Neural progenitor cell (in vitro differentiated cells): ENCODE measurements at regions not wholly inside any gene's neighbourhood (a gene's known extent, or its start where the extent isn't known, plus 50 kb on each side); places are given as distances from the start of the nearest gene placed in this dataset.

ENCODE experiments used
- DNase-seq: peaks from one replicate; pipeline ENCODE4 v3.0.0-alpha.2; 2016; ENCODE audit warnings: low spot score
- H2AFZ ChIP-seq: fragments of 200-600 bp; sonication (generic); replicated peaks from 2 replicates; pipeline ENCODE4 v1.6.1; 2016; ENCODE audit warnings: antibody characterized with exemption
- H3F3A ChIP-seq: fragments of 200-600 bp; sonication (generic); 2 replicates; pipeline ENCODE4 v1.6.1; 2016; ENCODE audit warnings: antibody characterized with exemption, low read depth
- H3K27ac ChIP-seq: fragments of 200-600 bp; sonication (generic); 2 replicates; pipeline ENCODE4 v1.5.1; 2016; ENCODE audit warnings: mild to moderate bottlenecking
- H3K27me3 ChIP-seq: fragments of 200-600 bp; sonication (generic); 2 replicates; pipeline ENCODE4 v1.6.1; 2016; ENCODE audit warnings: mild to moderate bottlenecking, moderate library complexity
- H3K36me3 ChIP-seq: fragments of 200-600 bp; sonication (generic); 2 replicates; pipeline ENCODE4 v1.5.1; 2016
- H3K4me1 ChIP-seq: fragments of 200-600 bp; sonication (generic); 2 replicates; pipeline ENCODE4 v1.6.1; 2016; ENCODE audit warnings: mixed run types
- H3K4me2 ChIP-seq: fragments of 200-600 bp; sonication (generic); 2 replicates; pipeline ENCODE4 v1.6.1; 2016
- H3K4me3 ChIP-seq: fragments of 200-600 bp; sonication (generic); 2 replicates; pipeline ENCODE4 v1.5.1; 2016
- H3K79me2 ChIP-seq: fragments of 200-600 bp; sonication (generic); 2 replicates; pipeline ENCODE4 v1.6.1; 2016; ENCODE audit warnings: low read depth
- H3K9ac ChIP-seq: fragments of 200-600 bp; sonication (generic); 2 replicates; pipeline ENCODE4 v1.6.1; 2016
- H3K9me3 ChIP-seq: fragments of 200-600 bp; sonication (generic); 2 replicates; pipeline ENCODE4 v1.5.1; 2016; ENCODE audit warnings: low read depth
- H4K20me1 ChIP-seq: fragments of 200-600 bp; sonication (generic); 2 replicates; pipeline ENCODE4 v1.6.1; 2016; ENCODE audit warnings: low read depth
- H3K27ac Mint-ChIP-seq: 3 replicates; pipeline ENCODE4 v1.8.0; 2021; ENCODE audit warnings: mixed read lengths
- H3K27me3 Mint-ChIP-seq: 2 replicates; pipeline ENCODE4 v1.8.0; 2022; ENCODE audit warnings: low read depth, mild to moderate bottlenecking, inconsistent platforms, moderate library complexity, mixed read lengths; ENCODE audit not compliant: insufficient read depth
- H3K36me3 Mint-ChIP-seq: 3 replicates; pipeline ENCODE4 v1.8.0; 2021; ENCODE audit warnings: mixed read lengths
- H3K4me1 Mint-ChIP-seq: 3 replicates; pipeline ENCODE4 v1.8.0; 2021; ENCODE audit warnings: mixed read lengths
- H3K4me3 Mint-ChIP-seq: 3 replicates; pipeline ENCODE4 v1.8.0; 2021; ENCODE audit warnings: mild to moderate bottlenecking, moderate library complexity, mixed read lengths
- H3K9me3 Mint-ChIP-seq: 3 replicates; pipeline ENCODE4 v1.8.0; 2020; ENCODE audit warnings: mixed read lengths
- CTCF ChIP-seq: fragments of 200-600 bp; sonication (generic); IDR thresholded peaks from 2 replicates; pipeline ENCODE4 v1.5.1; 2017; ENCODE audit warnings: antibody characterized with exemption, mild to moderate bottlenecking
- EZH2 ChIP-seq: fragments of 200-600 bp; sonication (generic); IDR thresholded peaks from 2 replicates; pipeline ENCODE4 v1.6.1; 2017; ENCODE audit warnings: antibody characterized with exemption, mild to moderate bottlenecking, moderate library complexity
- EZH2phosphoT487 ChIP-seq: fragments of 200-600 bp; sonication (generic); IDR thresholded peaks from 2 replicates; pipeline ENCODE4 v1.6.1; 2017; ENCODE audit warnings: antibody characterized with exemption

- H3K27ac ChIP-seq: no peak overlapping the region
- DNase-seq: no peak
- H3K79me2 ChIP-seq: no peaks in the 10 kb centered on the region
- TF ChIP-seq EZH2phosphoT487: no peak
- no peak for TF ChIP-seq EZH2
- no peak for TF ChIP-seq CTCF
- no peaks in the 10 kb centered on the region for H4K20me1 ChIP-seq
- no peaks in the 10 kb centered on the region for H3K36me3 ChIP-seq
- Mint-ChIP-seq H3K9me3 (no peaks in the 10 kb centered on the region), H3K27me3 (peaks cover 8% of the 10 kb centered on the region), H3K4me1 (no peaks in the 10 kb centered on the region), H3K4me3 (no peak overlapping the region), H3K27ac (no peak overlapping the region), H3K36me3 (no peaks in the 10 kb centered on the region)
- H3K4me1 ChIP-seq: no peaks in the 10 kb centered on the region
- H2AFZ ChIP-seq: no peak overlapping the region
- H3K4me3 ChIP-seq: no peak overlapping the region
- no peaks in the 10 kb centered on the region for H3K9me3 ChIP-seq
- H3F3A ChIP-seq: no peaks in the 10 kb centered on the region
- H3K27me3 ChIP-seq: no peaks in the 10 kb centered on the region
- no peak overlapping the region for H3K9ac ChIP-seq
- no peak overlapping the region for H3K4me2 ChIP-seq
These were observed 272.2 kb upstream of the CCL2 start for GRCh38 chr17:33982909-33983308.

GRCh38 chr17:33983824-33984574 lies 271.1 kb upstream of the CCL2 start:
- Histone ChIP-seq H3F3A (no peaks in the 10 kb centered on the region), H3K4me3 (no peak overlapping the region), H3K27ac (no peak overlapping the region), H3K4me2 (no peak overlapping the region), H3K9me3 (no peaks in the 10 kb centered on the region), H3K27me3 (no peaks in the 10 kb centered on the region), H2AFZ (no peak overlapping the region), H3K36me3 (no peaks in the 10 kb centered on the region), H3K4me1 (no peaks in the 10 kb centered on the region), H4K20me1 (no peaks in the 10 kb centered on the region), H3K79me2 (no peaks in the 10 kb centered on the region), H3K9ac (no peak overlapping the region)
- Mint-ChIP-seq H3K27me3 (peaks cover 11% of the 10 kb centered on the region), H3K27ac (no peak overlapping the region), H3K4me3 (no peak overlapping the region), H3K4me1 (no peaks in the 10 kb centered on the region), H3K9me3 (no peaks in the 10 kb centered on the region), H3K36me3 (no peaks in the 10 kb centered on the region)
- TF ChIP-seq CTCF: no peak
- TF ChIP-seq EZH2phosphoT487: no peak
- no peak for TF ChIP-seq EZH2
- no peak for DNase-seq

GRCh38 chr17:33986088-33986487 lies 269.0 kb upstream of the CCL2 start:
- no peak overlapping the region for H3K9ac ChIP-seq
- no peaks in the 10 kb centered on the region for H3K79me2 ChIP-seq
- no peak for DNase-seq
- no peak overlapping the region for H3K27ac ChIP-seq
- H3K27ac Mint-ChIP-seq: no peak overlapping the region
- H3K9me3 ChIP-seq: no peaks in the 10 kb centered on the region
- peaks cover 13% of the 10 kb centered on the region for H3K27me3 Mint-ChIP-seq
- H3K4me2 ChIP-seq: no peak overlapping the region
- H2AFZ ChIP-seq: no peak overlapping the region
- H4K20me1 ChIP-seq: no peaks in the 10 kb centered on the region
- H3K4me3 Mint-ChIP-seq: no peak overlapping the region
- H3K4me1 Mint-ChIP-seq: no peaks in the 10 kb centered on the region
- no peaks in the 10 kb centered on the region for H3K9me3 Mint-ChIP-seq
- no peaks in the 10 kb centered on the region for H3K36me3 Mint-ChIP-seq
- H3K36me3 ChIP-seq: no peaks in the 10 kb centered on the region
- H3K27me3 ChIP-seq: no peaks in the 10 kb centered on the region
- no peak overlapping the region for H3K4me3 ChIP-seq
- no peaks in the 10 kb centered on the region for H3F3A ChIP-seq
- TF ChIP-seq EZH2: no peak
- TF ChIP-seq CTCF: no peak
- TF ChIP-seq EZH2phosphoT487: no peak
- no peaks in the 10 kb centered on the region for H3K4me1 ChIP-seq
